GM19035 (cell line): ENCODE measurements at regions not wholly inside any gene's neighbourhood (a gene's known extent, or its start where the extent isn't known, plus 50 kb on each side); places are given as distances from the start of the nearest gene placed in this dataset.

Experiments used
- ATAC-seq: cut with Tn5 transposase; IDR thresholded peaks from one replicate; pipeline ENCODE4 v1.9.1; 2021; ENCODE audit not compliant: unreplicated experiment

GRCh38 chr13:21316376-21316775 is 139.9 kb downstream of the MRPL57 start:
- ATAC-seq = no peak

GRCh38 chr13:21318891-21319532 is 140.1 kb downstream of the ZDHHC20 start:
- ATAC-seq = no peak

GRCh38 chr13:21319869-21320641 is 139.0 kb downstream of the ZDHHC20 start:
- no peak for ATAC-seq

- ATAC-seq = no peak
Measured at GRCh38 chr13:21320642-21321034, 138.5 kb downstream of the ZDHHC20 start.

- ATAC-seq = no peak
Measured at GRCh38 chr13:21321269-21321668, 137.8 kb downstream of the ZDHHC20 start.

GRCh38 chr13:21322327-21322965 is 136.7 kb downstream of the ZDHHC20 start:
- no peak for ATAC-seq
